ENCODE measurements at regions not wholly inside any gene's neighbourhood (a gene's known extent, or its start where the extent isn't known, plus 50 kb on each side); places are given as distances from the start of the nearest gene placed in this dataset.

- intact Hi-C loops (cut with micrococcal nuclease): no loop called here
- TF ChIP-seq GATA2 (IDR thresholded peaks at IDR 0.05; ENCODE audit: insufficient read depth, insufficient read length, low read depth, low read length): no peak
- no peak for TF ChIP-seq JUN (IDR thresholded peaks at IDR 0.05; ENCODE audit: borderline replicate concordance, insufficient read depth, insufficient read length, low read depth)
- TF ChIP-seq MYC (IDR thresholded peaks at IDR 0.05; ENCODE audit: low read depth, low read length): no peak
- TF ChIP-seq POLR2A (IDR thresholded peaks at IDR 0.05; ENCODE audit: low read depth, low read length): no peak
- no peak for TF ChIP-seq POLR2AphosphoS5 (IDR thresholded peaks at IDR 0.05; ENCODE audit: insufficient read depth, low read depth, low read length)
- TF ChIP-seq FOS (IDR thresholded peaks at IDR 0.05; ENCODE audit: borderline replicate concordance, insufficient read depth, low read length): no peak
- TF ChIP-seq MAX (IDR thresholded peaks at IDR 0.05; ENCODE audit: insufficient read depth, insufficient read length): no peak
- no peak for TF ChIP-seq EZH2 (IDR thresholded peaks at IDR 0.05; ENCODE audit: borderline replicate concordance, low read depth, low read length, severe bottlenecking)
- no peak for TF ChIP-seq CTCF (IDR thresholded peaks at IDR 0.05; ENCODE audit: extremely low read depth in 1 of 2, insufficient read depth in 1 of 2, low read depth in 1 of 2, low read length in 2 of 2)
- CTCF ChIA-PET: no interaction called here
Observed at GRCh38 chr4:111537871-111538270, 607.4 kb upstream of the FAM241A start.

More at GRCh38 chr4:111537871-111538270, 607.4 kb upstream of the FAM241A start:
- H2AFZ ChIP-seq (ENCODE audit: low read depth, low read length): no peak overlapping the region
- no peak for FAIRE-seq
- no peaks in the 10 kb centered on the region for H4K20me1 ChIP-seq (replicated peaks; ENCODE audit: control insufficient read depth, extremely low read depth, insufficient read depth, low read length)
- no peaks in the 10 kb centered on the region for H3K9me3 ChIP-seq (replicated peaks; ENCODE audit: control insufficient read depth, insufficient read depth, low read length)
- no TSS peak for BruUV-seq (replicated peaks)
- DNase-seq (ENCODE audit: low read depth, low spot score): no peak
- no peaks in the 10 kb centered on the region for H3K79me2 ChIP-seq (ENCODE audit: control insufficient read depth, insufficient read depth, low read length)
- H3K27ac ChIP-seq (ENCODE audit: insufficient read depth, low read depth, low read length): no peak overlapping the region
- dilution Hi-C loops (cut with MboI; ENCODE audit: extremely low pct_ligation_motif_present, low sequenced_read_pairs): no loop called here
- no peaks in the 10 kb centered on the region for H3K36me3 ChIP-seq (ENCODE audit: control insufficient read depth in 2 of 2, extremely low read depth in 1 of 2, insufficient read depth in 2 of 2, low read length in 2 of 2)
- no peak overlapping the region for H3K4me2 ChIP-seq (ENCODE audit: insufficient read depth, low read length)
- POLR2A ChIA-PET: no interaction called here
- H3K4me3 ChIP-seq (replicated peaks in 1 of 3; ENCODE audit: insufficient read depth in 1 of 3, low read depth in 1 of 3, low read length in 3 of 3): no peak overlapping the region
- no peak overlapping the region for H3K9ac ChIP-seq (replicated peaks; ENCODE audit: extremely low read depth, insufficient read depth, low read length)
- H3K9me1 ChIP-seq (replicated peaks; ENCODE audit: control insufficient read depth, extremely low read depth, insufficient read depth, low read length): no peaks in the 10 kb centered on the region
- H3K27me3 ChIP-seq (ENCODE audit: control insufficient read depth in 2 of 2, insufficient read depth in 2 of 2, low read length in 2 of 2): no peaks in the 10 kb centered on the region
- H3K4me1 ChIP-seq (ENCODE audit: control insufficient read depth, extremely low read depth, insufficient read depth, low read length): peaks cover 12% of the 10 kb centered on the region

Measured in endothelial cell of umbilical vein (primary cell).